ENCODE measurements at regions not wholly inside any gene's neighbourhood (a gene's known extent, or its start where the extent isn't known, plus 50 kb on each side); places are given as distances from the start of the nearest gene placed in this dataset.

- H3K27me3 ChIP-seq (ENCODE audit: insufficient read depth, insufficient read length), result no peaks in the 10 kb centered on the region
- DNase-seq (ENCODE audit: low read depth, low spot score), result peak; percentile 9
Measured at GRCh38 chr4:11805842-11806241, 377.1 kb upstream of the HS3ST1 start.

GRCh38 chr4:11801466-11802446, 373.1 kb upstream of the HS3ST1 start:
- H3K9ac ChIP-seq (ENCODE audit: insufficient read length, low read depth), result no peak overlapping the region
- H3K4me1 ChIP-seq (ENCODE audit: insufficient read depth, insufficient read length), result no peaks in the 10 kb centered on the region
- no peak overlapping the region for H3K4me3 ChIP-seq (ENCODE audit: insufficient read length, low read depth)
- H3K9me3 ChIP-seq (ENCODE audit: insufficient read depth, low read length), result no peaks in the 10 kb centered on the region
- no peaks in the 10 kb centered on the region for H3K36me3 ChIP-seq (ENCODE audit: insufficient read depth, insufficient read length, low read length)
- TF ChIP-seq SUZ12 (IDR thresholded peaks at IDR 0.05; ENCODE audit: extremely low read depth, insufficient read depth, insufficient read length), result no peak
- no peak for TF ChIP-seq ZNF274 (IDR thresholded peaks at IDR 0.05; ENCODE audit: low read depth, low read length)
- no peak for TF ChIP-seq YY1 (IDR thresholded peaks at IDR 0.05; ENCODE audit: insufficient read depth, insufficient read length)
- H3K27me3 ChIP-seq (ENCODE audit: insufficient read depth, insufficient read length), result no peaks in the 10 kb centered on the region
- DNase-seq (ENCODE audit: low read depth, low spot score), result no peak

More at GRCh38 chr4:11805842-11806241, 377.1 kb upstream of the HS3ST1 start:
- no peaks in the 10 kb centered on the region; the same call in 1 of the 2 replicates for H3K9me3 ChIP-seq (ENCODE audit: insufficient read depth, low read length)
- no peaks in the 10 kb centered on the region for H3K36me3 ChIP-seq (ENCODE audit: insufficient read depth, insufficient read length, low read length)
- no peak overlapping the region for H3K9ac ChIP-seq (ENCODE audit: insufficient read length, low read depth)
- no peak overlapping the region for H3K4me3 ChIP-seq (ENCODE audit: insufficient read length, low read depth)
- TF ChIP-seq SUZ12 (IDR thresholded peaks at IDR 0.05; ENCODE audit: extremely low read depth, insufficient read depth, insufficient read length), result no peak
- TF ChIP-seq ZNF274 (IDR thresholded peaks at IDR 0.05; ENCODE audit: low read depth, low read length), result no peak
- no peaks in the 10 kb centered on the region for H3K4me1 ChIP-seq (ENCODE audit: insufficient read depth, insufficient read length)

GRCh38 chr4:11799196-11799595, 370.5 kb upstream of the HS3ST1 start:
- TF ChIP-seq ZNF274 (IDR thresholded peaks at IDR 0.05; ENCODE audit: low read depth, low read length) (no peak), YY1 (IDR thresholded peaks at IDR 0.05; ENCODE audit: insufficient read depth, insufficient read length) (no peak), SUZ12 (IDR thresholded peaks at IDR 0.05; ENCODE audit: extremely low read depth, insufficient read depth, insufficient read length) (no peak)
- DNase-seq (ENCODE audit: low read depth, low spot score), result no peak

GRCh38 chr4:11791797-11792196, 363.1 kb upstream of the HS3ST1 start:
- no peak overlapping the region for H3K4me3 ChIP-seq (ENCODE audit: insufficient read length, low read depth)
- H3K9ac ChIP-seq (ENCODE audit: insufficient read length, low read depth), result no peak overlapping the region
- TF ChIP-seq ZNF274 (IDR thresholded peaks at IDR 0.05; ENCODE audit: low read depth, low read length) (no peak), YY1 (IDR thresholded peaks at IDR 0.05; ENCODE audit: insufficient read depth, insufficient read length) (no peak), SUZ12 (IDR thresholded peaks at IDR 0.05; ENCODE audit: extremely low read depth, insufficient read depth, insufficient read length) (no peak)
- H3K27me3 ChIP-seq (ENCODE audit: insufficient read depth, insufficient read length), result no peaks in the 10 kb centered on the region
- H3K9me3 ChIP-seq (ENCODE audit: insufficient read depth, low read length), result peaks cover 17% of the 10 kb centered on the region; the same call in 1 of the 2 replicates
- no peaks in the 10 kb centered on the region for H3K4me1 ChIP-seq (ENCODE audit: insufficient read depth, insufficient read length)
- DNase-seq (ENCODE audit: low read depth, low spot score), result no peak
- no peaks in the 10 kb centered on the region for H3K36me3 ChIP-seq (ENCODE audit: insufficient read depth, insufficient read length, low read length)

More at GRCh38 chr4:11799196-11799595, 370.5 kb upstream of the HS3ST1 start:
- no peaks in the 10 kb centered on the region for H3K9me3 ChIP-seq (ENCODE audit: insufficient read depth, low read length)
- no peak overlapping the region for H3K9ac ChIP-seq (ENCODE audit: insufficient read length, low read depth)
- no peaks in the 10 kb centered on the region for H3K27me3 ChIP-seq (ENCODE audit: insufficient read depth, insufficient read length)
- no peak overlapping the region for H3K4me3 ChIP-seq (ENCODE audit: insufficient read length, low read depth)
- no peaks in the 10 kb centered on the region for H3K36me3 ChIP-seq (ENCODE audit: insufficient read depth, insufficient read length, low read length)
- H3K4me1 ChIP-seq (ENCODE audit: insufficient read depth, insufficient read length), result no peaks in the 10 kb centered on the region

- Histone ChIP-seq H3K4me1 (ENCODE audit: insufficient read depth, insufficient read length) (no peaks in the 10 kb centered on the region), H3K9me3 (ENCODE audit: insufficient read depth, low read length) (peaks cover 17% of the 10 kb centered on the region; the same call in 1 of the 2 replicates), H3K27me3 (ENCODE audit: insufficient read depth, insufficient read length) (no peaks in the 10 kb centered on the region), H3K36me3 (ENCODE audit: insufficient read depth, insufficient read length, low read length) (no peaks in the 10 kb centered on the region), H3K4me3 (ENCODE audit: insufficient read length, low read depth) (no peak overlapping the region), H3K9ac (ENCODE audit: insufficient read length, low read depth) (no peak overlapping the region)
- TF ChIP-seq SUZ12 (IDR thresholded peaks at IDR 0.05; ENCODE audit: extremely low read depth, insufficient read depth, insufficient read length), result no peak
- no peak for TF ChIP-seq YY1 (IDR thresholded peaks at IDR 0.05; ENCODE audit: insufficient read depth, insufficient read length)
- no peak for TF ChIP-seq ZNF274 (IDR thresholded peaks at IDR 0.05; ENCODE audit: low read depth, low read length)
- no peak for DNase-seq (ENCODE audit: low read depth, low spot score)
Measured at GRCh38 chr4:11790230-11790629, 361.5 kb upstream of the HS3ST1 start.

GRCh38 chr4:11783588-11783987, 354.9 kb upstream of the HS3ST1 start:
- H3K9ac ChIP-seq (ENCODE audit: insufficient read length, low read depth), result no peak overlapping the region
- no peaks in the 10 kb centered on the region for H3K4me1 ChIP-seq (ENCODE audit: insufficient read depth, insufficient read length)
- H3K36me3 ChIP-seq (ENCODE audit: insufficient read depth, insufficient read length, low read length), result no peaks in the 10 kb centered on the region
- no peak overlapping the region for H3K4me3 ChIP-seq (ENCODE audit: insufficient read length, low read depth)
- TF ChIP-seq ZNF274 (IDR thresholded peaks at IDR 0.05; ENCODE audit: low read depth, low read length), result no peak
- no peak for DNase-seq (ENCODE audit: low read depth, low spot score)
- no peaks in the 10 kb centered on the region for H3K27me3 ChIP-seq (ENCODE audit: insufficient read depth, insufficient read length)
- no peaks in the 10 kb centered on the region for H3K9me3 ChIP-seq (ENCODE audit: insufficient read depth, low read length)

GRCh38 chr4:11782859-11783258, 354.2 kb upstream of the HS3ST1 start:
- H3K9me3 ChIP-seq (ENCODE audit: insufficient read depth, low read length), result no peaks in the 10 kb centered on the region
- TF ChIP-seq SUZ12 (IDR thresholded peaks at IDR 0.05; ENCODE audit: extremely low read depth, insufficient read depth, insufficient read length), result no peak
- no peak for TF ChIP-seq ZNF274 (IDR thresholded peaks at IDR 0.05; ENCODE audit: low read depth, low read length)
- TF ChIP-seq YY1 (IDR thresholded peaks at IDR 0.05; ENCODE audit: insufficient read depth, insufficient read length), result no peak
- H3K4me3 ChIP-seq (ENCODE audit: insufficient read length, low read depth), result no peak overlapping the region
- no peaks in the 10 kb centered on the region for H3K4me1 ChIP-seq (ENCODE audit: insufficient read depth, insufficient read length)
- no peak for DNase-seq (ENCODE audit: low read depth, low spot score)
- H3K36me3 ChIP-seq (ENCODE audit: insufficient read depth, insufficient read length, low read length), result no peaks in the 10 kb centered on the region
- H3K9ac ChIP-seq (ENCODE audit: insufficient read length, low read depth), result no peak overlapping the region
- no peaks in the 10 kb centered on the region for H3K27me3 ChIP-seq (ENCODE audit: insufficient read depth, insufficient read length)

All from NT2/D1 (cell line).